T-cell (primary cell): ENCODE measurements at regions not wholly inside any gene's neighbourhood (a gene's known extent, or its start where the extent isn't known, plus 50 kb on each side); places are given as distances from the start of the nearest gene placed in this dataset.

Experiments used
- ATAC-seq, 4 experiments: fragments of 200-7000 bp in 3 of 4; fragments of 150-1000 bp in 1 of 4; cut with Tn5 transposase; replicated peaks in 1 of 4; 1 replicate in 3 of 4; 2 replicates in 1 of 4; pipeline ENCODE4 v1.10.0; 2021; ENCODE audit warnings: moderate library complexity in 3 of 4, mild to moderate bottlenecking in 2 of 4, moderate number of reproducible peaks in 1 of 4
- CTCF ChIA-PET, 2 donors: fragments of 300-600 bp; sonication (Branson Sonifier 250); formaldehyde crosslinking; loops; one replicate each; lab custom pipeline; 2022; ENCODE audit warnings: antibody characterized with exemption in 2 of 2; lab: Charles Lee
- POLR2A ChIA-PET, 2 donors: fragments of 300-600 bp; sonication (Branson Sonifier 250); formaldehyde crosslinking; loops; one replicate each; lab custom pipeline; 2022; ENCODE audit warnings: antibody characterized with exemption in 2 of 2; lab: Charles Lee
- DNase-seq, 35 experiments: peaks; one replicate each; pipeline versions ENCODE4 v3.0.0 to v3.0.0-alpha.2; 2013 to 2023
- H3K27ac ChIP-seq: one replicate; pipeline ENCODE4 v1.5.1; 2013; ENCODE audit warnings: low read length
- H3K27me3 ChIP-seq, 2 experiments: replicated peaks in 1 of 2; 1 replicate in 1 of 2; 2 replicates in 1 of 2; pipeline versions ENCODE4 v1.6.1 to v1.7.0; 2013; ENCODE audit warnings: low read length in 1 of 2, mixed read lengths in 1 of 2; ENCODE audit not compliant: control insufficient read depth in 2 of 2, insufficient read depth in 2 of 2; ENCODE audit errors: extremely low read depth in 1 of 2
- H3K36me3 ChIP-seq, 2 donors: 1 replicate in 1 of 2; 2 replicates in 1 of 2; pipeline versions ENCODE4 v1.6.1 to v1.7.0; 2013; ENCODE audit warnings: low read length in 1 of 2; ENCODE audit not compliant: control insufficient read depth in 2 of 2, insufficient read depth in 1 of 2; ENCODE audit errors: extremely low read depth in 1 of 2
- H3K4me1 ChIP-seq, 2 experiments: 1 replicate in 1 of 2; 2 replicates in 1 of 2; pipeline versions ENCODE4 v1.6.1 to v1.7.0; 2013; ENCODE audit warnings: low read length in 2 of 2, mixed read lengths in 1 of 2; ENCODE audit not compliant: insufficient read depth in 2 of 2, control insufficient read depth in 1 of 2; ENCODE audit errors: extremely low read depth in 1 of 2
- H3K4me3 ChIP-seq, 2 donors: 1 replicate in 1 of 2; 2 replicates in 1 of 2; pipeline versions ENCODE4 v1.5.1 to v1.7.0; 2013; ENCODE audit warnings: mild to moderate bottlenecking in 2 of 2, low read length in 1 of 2, moderate library complexity in 1 of 2; ENCODE audit not compliant: control insufficient read depth in 1 of 2; ENCODE audit errors: extremely low read depth in 1 of 2
- H3K9me3 ChIP-seq: 2 replicates; pipeline ENCODE4 v1.7.0; 2013
- H3K27ac Mint-ChIP-seq, 2 donors: one replicate each; pipeline ENCODE4 v1.8.0; 2020 to 2021; ENCODE audit warnings: mild to moderate bottlenecking in 2 of 2, mixed read lengths in 2 of 2
- H3K27me3 Mint-ChIP-seq, 2 donors: one replicate each; pipeline ENCODE4 v1.8.0; 2021 to 2022; ENCODE audit warnings: mixed read lengths in 2 of 2
- H3K36me3 Mint-ChIP-seq: one replicate; pipeline ENCODE4 v1.8.0; 2021; ENCODE audit warnings: mixed read lengths
- H3K4me1 Mint-ChIP-seq, 3 donors: one replicate each; pipeline ENCODE4 v1.8.0; 2020 to 2022; ENCODE audit warnings: mixed read lengths in 3 of 3, mild to moderate bottlenecking in 1 of 3
- H3K4me3 Mint-ChIP-seq, 3 donors: one replicate each; pipeline ENCODE4 v1.8.0; 2020 to 2022; ENCODE audit warnings: mild to moderate bottlenecking in 3 of 3, mixed read lengths in 3 of 3, moderate library complexity in 3 of 3
- H3K9me3 Mint-ChIP-seq, 3 donors: one replicate each; pipeline ENCODE4 v1.8.0; 2020 to 2022; ENCODE audit warnings: mixed read lengths in 3 of 3
- whole genome bisulfite sequencing: methylation state at CpG from one replicate; pipeline ENCODE4 v1.1.5; 2013; ENCODE audit warnings: missing lambda C conversion rate; ENCODE audit not compliant: insufficient coverage; 5-methylcytosine and 5-hydroxymethylcytosine counted together

GRCh38 chr7:17558135-17558534 is 259.7 kb downstream of the AHR start:
- ChIA-PET POLR2A (no interaction called here), CTCF (no interaction called here)
- Histone ChIP-seq H3K27ac (no peak overlapping the region), H3K27me3 (no peaks in the 10 kb centered on the region), H3K9me3 (no peaks in the 10 kb centered on the region), H3K4me3 (no peak overlapping the region), H3K4me1 (no peaks in the 10 kb centered on the region), H3K36me3 (no peaks in the 10 kb centered on the region)
- Mint-ChIP-seq H3K27me3 (peaks cover 4 to 6% of the 10 kb centered on the region in 2 donors), H3K4me3 (no peak overlapping the region), H3K27ac (no peak overlapping the region), H3K9me3 (peaks cover 0 to under 1% (median 0%) of the 10 kb centered on the region in 3 donors), H3K4me1 (no peaks in the 10 kb centered on the region), H3K36me3 (no peaks in the 10 kb centered on the region)
- no peak for ATAC-seq
- no CpG with 5 or more reads among the region's 4 CpGs for WGBS
- no peak for DNase-seq

GRCh38 chr7:17558558-17559332 is 260.3 kb downstream of the AHR start:
- H3K4me3 ChIP-seq = no peak overlapping the region
- peaks cover 0 to 4% (median 0%) of the 10 kb centered on the region in 3 donors for H3K9me3 Mint-ChIP-seq
- DNase-seq (no peak), ATAC-seq (no peak)
- H3K27ac ChIP-seq = no peak overlapping the region
- H3K4me1 Mint-ChIP-seq = no peaks in the 10 kb centered on the region
- no peak overlapping the region for H3K4me3 Mint-ChIP-seq
- no peaks in the 10 kb centered on the region for H3K36me3 Mint-ChIP-seq
- no peaks in the 10 kb centered on the region for H3K27me3 ChIP-seq
- H3K27me3 Mint-ChIP-seq = peaks cover 5 to 9% of the 10 kb centered on the region in 2 donors
- no peaks in the 10 kb centered on the region for H3K9me3 ChIP-seq
- POLR2A ChIA-PET = no interaction called here
- H3K36me3 ChIP-seq = no peaks in the 10 kb centered on the region
- CTCF ChIA-PET = no interaction called here
- no peaks in the 10 kb centered on the region for H3K4me1 ChIP-seq
- WGBS = no CpG with 5 or more reads among the region's 4 CpGs
- H3K27ac Mint-ChIP-seq = no peak overlapping the region

- WGBS = no CpG with 5 or more reads among the region's 1 CpG
- CTCF ChIA-PET = no interaction called here
- POLR2A ChIA-PET = no interaction called here
These were observed 260.9 kb downstream of the AHR start for GRCh38 chr7:17559388-17559787.

GRCh38 chr7:17560516-17560915 is 262.1 kb downstream of the AHR start:
- Histone ChIP-seq H3K27me3 (peaks cover 0 to 2% of the 10 kb centered on the region in 2 experiments), H3K36me3 (no peaks in the 10 kb centered on the region), H3K4me1 (no peaks in the 10 kb centered on the region), H3K9me3 (no peaks in the 10 kb centered on the region), H3K4me3 (no peak overlapping the region), H3K27ac (no peak overlapping the region)
- H3K27me3 Mint-ChIP-seq = peaks cover 9% of the 10 kb centered on the region in 2 donors
- no peak overlapping the region for H3K4me3 Mint-ChIP-seq
- peaks cover 0 to 4% (median 0%) of the 10 kb centered on the region in 3 donors for H3K9me3 Mint-ChIP-seq
- WGBS = 89% methylated on average over 3 of the region's 4 CpGs
- DNase-seq (no peak), ATAC-seq (no peak)
- ChIA-PET POLR2A (no interaction called here), CTCF (no interaction called here)
- no peaks in the 10 kb centered on the region for H3K4me1 Mint-ChIP-seq
- no peak overlapping the region for H3K27ac Mint-ChIP-seq
- no peaks in the 10 kb centered on the region for H3K36me3 Mint-ChIP-seq

More at GRCh38 chr7:17559388-17559787, 260.9 kb downstream of the AHR start:
- Histone ChIP-seq H3K9me3 (no peaks in the 10 kb centered on the region), H3K27me3 (peaks cover 0 to 2% of the 10 kb centered on the region in 2 experiments), H3K27ac (no peak overlapping the region), H3K4me1 (no peaks in the 10 kb centered on the region), H3K4me3 (no peak overlapping the region), H3K36me3 (no peaks in the 10 kb centered on the region)
- DNase-seq = no peak
- H3K27ac Mint-ChIP-seq = no peak overlapping the region
- no peak for ATAC-seq
- H3K4me1 Mint-ChIP-seq = no peaks in the 10 kb centered on the region
- H3K4me3 Mint-ChIP-seq = no peak overlapping the region
- H3K36me3 Mint-ChIP-seq = no peaks in the 10 kb centered on the region
- H3K27me3 Mint-ChIP-seq = peaks cover 9% of the 10 kb centered on the region in 2 donors
- H3K9me3 Mint-ChIP-seq = peaks cover 0 to 4% (median 0%) of the 10 kb centered on the region in 3 donors

GRCh38 chr7:17560966-17561365 is 262.5 kb downstream of the AHR start:
- Histone ChIP-seq H3K4me3 (no peak overlapping the region), H3K36me3 (no peaks in the 10 kb centered on the region), H3K4me1 (no peaks in the 10 kb centered on the region), H3K9me3 (no peaks in the 10 kb centered on the region), H3K27me3 (peaks cover 0 to 2% of the 10 kb centered on the region in 2 experiments), H3K27ac (no peak overlapping the region)
- H3K36me3 Mint-ChIP-seq = no peaks in the 10 kb centered on the region
- POLR2A ChIA-PET = no interaction called here
- DNase-seq (no peak), ATAC-seq (no peak)
- no peak overlapping the region for H3K27ac Mint-ChIP-seq
- no CpG with 5 or more reads among the region's 2 CpGs for WGBS
- H3K4me3 Mint-ChIP-seq = no peak overlapping the region
- peaks cover 9% of the 10 kb centered on the region in 2 donors for H3K27me3 Mint-ChIP-seq
- peaks cover 0 to 4% (median 0%) of the 10 kb centered on the region in 3 donors for H3K9me3 Mint-ChIP-seq
- CTCF ChIA-PET = interaction anchor here in 1 of 2 donors (0.7 kb wide), 1 partner anchor 380 kb away, joined by 3 read pairs; no protein-coding TSS in a partner anchor
- H3K4me1 Mint-ChIP-seq = no peaks in the 10 kb centered on the region

GRCh38 chr7:17564678-17565212 is 266.3 kb downstream of the AHR start:
- Mint-ChIP-seq H3K4me1 (no peaks in the 10 kb centered on the region), H3K27me3 (peaks cover 9 to 14% of the 10 kb centered on the region in 2 donors), H3K36me3 (no peaks in the 10 kb centered on the region), H3K9me3 (peaks cover 0 to 9% (median 4%) of the 10 kb centered on the region in 3 donors), H3K27ac (no peak overlapping the region), H3K4me3 (no peak overlapping the region)
- Histone ChIP-seq H3K27me3 (peaks cover 0 to 2% of the 10 kb centered on the region in 2 experiments), H3K9me3 (no peaks in the 10 kb centered on the region), H3K36me3 (no peaks in the 10 kb centered on the region), H3K27ac (no peak overlapping the region), H3K4me1 (no peaks in the 10 kb centered on the region), H3K4me3 (no peak overlapping the region)
- WGBS = no CpG with 5 or more reads among the region's 3 CpGs
- ATAC-seq (no peak), DNase-seq (no peak)
- CTCF ChIA-PET = no interaction called here
- POLR2A ChIA-PET = interaction anchor here in 1 of 2 donors (0.6 kb wide), 1 partner anchor 368 kb away, joined by 6 read pairs; no protein-coding TSS in a partner anchor
